SHP77 treated with DMSO at 0.1 percent for 48 hours (cell line): ENCODE measurements at regions not wholly inside any gene's neighbourhood (a gene's known extent, or its start where the extent isn't known, plus 50 kb on each side); places are given as distances from the start of the nearest gene placed in this dataset.

Source experiments
- DNase-seq: peaks from one replicate; lab custom pipeline; 2025; lab: John Stamatoyannopoulos, UW

GRCh38 chr2:57947398-57947797 lies 99.2 kb upstream of the VRK2 start:
- DNase-seq: no peak

- DNase-seq: no peak
Observed at GRCh38 chr2:57954020-57954419, 92.6 kb upstream of the VRK2 start.

- DNase-seq: no peak
Observed at GRCh38 chr2:57957238-57957637, 89.4 kb upstream of the VRK2 start.

GRCh38 chr2:57959390-57959789 lies 87.2 kb upstream of the VRK2 start:
- DNase-seq: no peak

GRCh38 chr2:57962861-57963260 lies 83.7 kb upstream of the VRK2 start:
- no peak for DNase-seq

- no peak for DNase-seq
Observed at GRCh38 chr2:57965219-57965618, 81.4 kb upstream of the VRK2 start.

GRCh38 chr2:57965961-57966360 lies 80.6 kb upstream of the VRK2 start:
- no peak for DNase-seq

GRCh38 chr2:57973621-57974186 lies 72.9 kb upstream of the VRK2 start:
- DNase-seq: no peak

- DNase-seq: no peak
Observed at GRCh38 chr2:57979158-57979557, 67.4 kb upstream of the VRK2 start.

GRCh38 chr2:57981083-57981768 lies 65.4 kb upstream of the VRK2 start:
- no peak for DNase-seq

- DNase-seq: no peak
Observed at GRCh38 chr2:57987835-57988573, 58.6 kb upstream of the VRK2 start.

GRCh38 chr2:57990118-57990725 lies 56.4 kb upstream of the VRK2 start:
- DNase-seq: no peak
